ENCODE measurements at regions not wholly inside any gene's neighbourhood (a gene's known extent, or its start where the extent isn't known, plus 50 kb on each side); places are given as distances from the start of the nearest gene placed in this dataset.

GRCh38 chr16:73404001-73404400, 356.1 kb upstream of the ZFHX3 start:
- Histone ChIP-seq H3K56ac (ENCODE audit: extremely low read depth, insufficient read depth, low read length) (no peak overlapping the region), H3K9me3 (ENCODE audit: control insufficient read depth, insufficient read depth, low read length) (no peaks in the 10 kb centered on the region), H2AK9ac (replicated peaks; ENCODE audit: low read depth, low read length, poor library complexity) (no peak overlapping the region), H4K8ac (ENCODE audit: low read depth in 2 of 2, low read length in 2 of 2) (no peak overlapping the region), H3K4me3 (ENCODE audit: insufficient read depth, low read depth, low read length) (no peak overlapping the region), H3K9ac (ENCODE audit: low read depth, low read length) (no peak overlapping the region), H3K79me1 (ENCODE audit: low read depth in 1 of 2, low read length in 2 of 2) (no peaks in the 10 kb centered on the region), H3K27ac (ENCODE audit: insufficient read depth, low read length) (no peak overlapping the region), H4K91ac (ENCODE audit: insufficient read depth, low read depth, low read length) (no peak overlapping the region), H3K14ac (replicated peaks; ENCODE audit: low read depth, low read length) (no peak overlapping the region), H3K36me3 (ENCODE audit: control insufficient read depth, insufficient read depth, low read length) (no peaks in the 10 kb centered on the region), H3K18ac (ENCODE audit: low read depth, low read length) (no peak overlapping the region), H2AK5ac (ENCODE audit: low read depth, low read length) (no peak overlapping the region), H3K9me1 (ENCODE audit: insufficient read depth, low read length) (no peaks in the 10 kb centered on the region), H2BK15ac (ENCODE audit: low read depth, low read length) (no peak overlapping the region), H4K20me1 (ENCODE audit: insufficient read depth, low read length) (no peaks in the 10 kb centered on the region), H4K5ac (ENCODE audit: low read depth, low read length) (no peak overlapping the region), H2BK120ac (ENCODE audit: low read depth, low read length) (no peak overlapping the region), H2AFZ (replicated peaks; ENCODE audit: low read length, poor library complexity) (no peak overlapping the region), H3K4me2 (ENCODE audit: low read depth, low read length) (no peak overlapping the region), H2BK5ac (ENCODE audit: low read depth, low read length, poor library complexity, severe bottlenecking) (no peak overlapping the region), H3K4ac (ENCODE audit: low read depth, low read length) (no peak overlapping the region), H3K23ac (ENCODE audit: low read depth, low read length) (no peak overlapping the region), H2BK20ac (ENCODE audit: low read depth, low read length) (no peak overlapping the region), H3K4me1 (ENCODE audit: control insufficient read depth, insufficient read depth, low read length) (no peaks in the 10 kb centered on the region), H3K27me3 (ENCODE audit: control insufficient read depth, insufficient read depth, low read length) (no peaks in the 10 kb centered on the region; the same call in 1 of the 2 replicates)
- ATAC-seq (ENCODE audit: low read depth) (no peak), DNase-seq (no peak)
- ChIA-PET CTCF (no interaction called here), POLR2A (ENCODE audit: unreplicated experiment) (no interaction called here)
- no TSS peak for BruUV-seq (replicated peaks)
- intact Hi-C loops (cut with micrococcal nuclease): no loop called here
- dilution Hi-C loops (cut with HindIII; ENCODE audit: low sequenced_read_pairs, unreplicated experiment): no loop called here
- in situ Hi-C loops (cut with MboI; ENCODE audit: low sequenced_read_pairs): no loop called here
- no peak for TF ChIP-seq USF2 (IDR thresholded peaks at IDR 0.05; ENCODE audit: low read depth, low read length)
- no peak for TF ChIP-seq FOS (IDR thresholded peaks at IDR 0.05; ENCODE audit: low read depth, low read length)
- TF ChIP-seq ELK1 (IDR thresholded peaks at IDR 0.05; ENCODE audit: borderline replicate concordance, low read depth, low read length): no peak
- no peak for TF ChIP-seq RCOR1 (IDR thresholded peaks at IDR 0.05; ENCODE audit: insufficient replicate concordance, low read length)
- no peak for TF ChIP-seq NFE2L2 (IDR thresholded peaks at IDR 0.05; ENCODE audit: low read depth, low read length)
- no peak for TF ChIP-seq BHLHE40 (IDR thresholded peaks at IDR 0.05; ENCODE audit: low read depth, low read length)
- TF ChIP-seq RFX5 (IDR thresholded peaks at IDR 0.05; ENCODE audit: low read depth, low read length): no peak
- no peak for TF ChIP-seq CTCF (conservative IDR thresholded peaks at IDR 0.05; ENCODE audit: low read depth, low read length)
- no peak for TF ChIP-seq MAFK (IDR thresholded peaks at IDR 0.05; ENCODE audit: low read depth, low read length)
